SK-N-DZ (cell line): ENCODE measurements at regions not wholly inside any gene's neighbourhood (a gene's known extent, or its start where the extent isn't known, plus 50 kb on each side); places are given as distances from the start of the nearest gene placed in this dataset.

ENCODE experiments used
- DNase-seq: peaks from one replicate; pipeline ENCODE4 v3.0.0-alpha.2; 2015; ENCODE audit warnings: low spot score

- DNase-seq, result no peak
Observed at GRCh38 chr22:49327411-49328117, 500.1 kb downstream of the BRD1 start.

- no peak for DNase-seq
Observed at GRCh38 chr22:49326558-49326957, 501.1 kb downstream of the BRD1 start.

GRCh38 chr22:49325531-49326395, 501.9 kb downstream of the BRD1 start:
- no peak for DNase-seq

- DNase-seq, result no peak
Observed at GRCh38 chr22:49324527-49325491, 502.9 kb downstream of the BRD1 start.

- DNase-seq, result no peak
Observed at GRCh38 chr22:49323751-49324415, 503.8 kb downstream of the BRD1 start.

GRCh38 chr22:49322861-49323622, 504.6 kb downstream of the BRD1 start:
- no peak for DNase-seq

- DNase-seq, result no peak
Observed at GRCh38 chr22:49322231-49322630, 505.4 kb downstream of the BRD1 start.

- no peak for DNase-seq
Observed at GRCh38 chr22:49321477-49322055, 506.1 kb downstream of the BRD1 start.

GRCh38 chr22:49320714-49321476, 506.8 kb downstream of the BRD1 start:
- no peak for DNase-seq

GRCh38 chr22:49317369-49317768, 510.3 kb downstream of the BRD1 start:
- no peak for DNase-seq

GRCh38 chr22:49312601-49313000, 515.1 kb downstream of the BRD1 start:
- DNase-seq, result no peak

GRCh38 chr22:49310354-49310753, 517.3 kb downstream of the BRD1 start:
- no peak for DNase-seq

- DNase-seq, result no peak
Observed at GRCh38 chr22:49308300-49308699, 519.4 kb downstream of the BRD1 start.

GRCh38 chr22:49307870-49308269, 519.8 kb downstream of the BRD1 start:
- no peak for DNase-seq

- DNase-seq, result no peak
Observed at GRCh38 chr22:49307481-49307830, 520.2 kb downstream of the BRD1 start.

- no peak for DNase-seq
Observed at GRCh38 chr22:49306632-49307480, 520.8 kb downstream of the BRD1 start.

- no peak for DNase-seq
Observed at GRCh38 chr22:49305966-49306631, 521.6 kb downstream of the BRD1 start.
